Nephron progenitor cell (in vitro differentiated cells): ENCODE measurements at regions not wholly inside any gene's neighbourhood (a gene's known extent, or its start where the extent isn't known, plus 50 kb on each side); places are given as distances from the start of the nearest gene placed in this dataset.
A peak's percentile ranks its signal among the peaks of the same experiment; 100 is the strongest.

Experiments used
- DNase-seq: peaks from one replicate; pipeline ENCODE4 v3.0.0; 2021
- H3K27ac Mint-ChIP-seq: 2 replicates; pipeline ENCODE4 v1.8.0; 2021; ENCODE audit warnings: mild to moderate bottlenecking, moderate library complexity, mixed read lengths
- H3K27me3 Mint-ChIP-seq: 2 replicates; pipeline ENCODE4 v1.8.0; 2021; ENCODE audit warnings: mild to moderate bottlenecking, low read depth, mixed read lengths; ENCODE audit not compliant: poor library complexity
- H3K36me3 Mint-ChIP-seq: 2 replicates; pipeline ENCODE4 v1.8.0; 2021; ENCODE audit warnings: low read depth, mixed read lengths
- H3K4me1 Mint-ChIP-seq: 2 replicates; pipeline ENCODE4 v1.8.0; 2021; ENCODE audit warnings: mixed read lengths
- H3K4me3 Mint-ChIP-seq: 2 replicates; pipeline ENCODE4 v1.8.0; 2021; ENCODE audit warnings: mild to moderate bottlenecking, moderate library complexity, mixed read lengths
- H3K9me3 Mint-ChIP-seq: 2 replicates; pipeline ENCODE4 v1.8.0; 2021; ENCODE audit warnings: mild to moderate bottlenecking, moderate library complexity, mixed read lengths
- TF ChIP-seq, protein P1 (sequence below): fragments of 200-600 bp; sonication (generic); IDR thresholded peaks from 2 replicates; pipeline ENCODE4 v1.5.0; 2021; ENCODE audit warnings: antibody characterized with exemption

DNA sequence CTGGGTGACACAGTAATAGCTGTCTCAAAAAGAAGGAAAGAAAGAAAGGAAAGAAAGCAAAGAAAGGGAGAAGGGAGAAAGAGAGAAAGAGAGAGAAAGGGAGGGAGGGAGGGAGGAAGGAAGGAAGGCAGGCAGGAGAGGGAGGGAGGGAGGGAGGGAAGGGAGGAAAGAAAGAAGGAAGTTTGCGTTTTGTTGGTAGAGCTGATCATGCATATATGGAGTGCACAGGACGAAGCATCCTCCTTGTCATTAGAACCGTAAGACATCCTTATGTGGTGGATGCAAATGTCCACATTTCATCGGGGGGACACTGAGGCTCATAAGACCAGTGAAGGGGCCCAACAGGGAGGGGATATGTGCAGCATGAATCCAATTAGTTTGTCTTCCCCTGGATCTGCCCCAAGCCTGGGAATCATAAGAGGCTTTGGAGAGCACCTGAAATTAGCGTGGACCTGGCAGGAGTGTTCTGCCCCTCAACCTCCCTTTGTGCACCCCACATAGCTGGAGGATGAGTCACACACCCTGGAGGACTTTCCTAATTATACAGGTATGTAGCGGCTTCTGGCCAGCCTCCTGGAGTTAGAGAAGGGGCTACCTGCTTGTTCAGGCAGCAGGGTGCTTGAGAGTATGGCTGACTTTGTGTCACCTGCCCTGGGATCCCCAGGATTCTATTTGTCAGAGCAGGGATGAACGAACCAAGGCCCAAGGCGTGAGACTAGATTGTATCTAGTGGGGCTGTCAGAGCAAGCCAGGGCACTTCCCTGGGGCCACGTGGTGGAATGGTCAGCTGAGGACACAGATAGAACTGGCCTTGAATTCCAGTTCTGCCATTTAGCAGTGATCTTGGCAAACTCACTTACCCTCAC is 119.7 kb upstream of the CD82 start:
- no peak for DNase-seq
- Mint-ChIP-seq H3K36me3 (no peaks in the 10 kb centered on the region), H3K4me1 (peaks cover 9% of the 10 kb centered on the region), H3K27me3 (peaks cover 36% of the 10 kb centered on the region), H3K27ac (peak overlapping the region; percentile 80), H3K4me3 (no peak overlapping the region), H3K9me3 (peaks cover 26% of the 10 kb centered on the region)
- TF ChIP-seq, protein P1, sequence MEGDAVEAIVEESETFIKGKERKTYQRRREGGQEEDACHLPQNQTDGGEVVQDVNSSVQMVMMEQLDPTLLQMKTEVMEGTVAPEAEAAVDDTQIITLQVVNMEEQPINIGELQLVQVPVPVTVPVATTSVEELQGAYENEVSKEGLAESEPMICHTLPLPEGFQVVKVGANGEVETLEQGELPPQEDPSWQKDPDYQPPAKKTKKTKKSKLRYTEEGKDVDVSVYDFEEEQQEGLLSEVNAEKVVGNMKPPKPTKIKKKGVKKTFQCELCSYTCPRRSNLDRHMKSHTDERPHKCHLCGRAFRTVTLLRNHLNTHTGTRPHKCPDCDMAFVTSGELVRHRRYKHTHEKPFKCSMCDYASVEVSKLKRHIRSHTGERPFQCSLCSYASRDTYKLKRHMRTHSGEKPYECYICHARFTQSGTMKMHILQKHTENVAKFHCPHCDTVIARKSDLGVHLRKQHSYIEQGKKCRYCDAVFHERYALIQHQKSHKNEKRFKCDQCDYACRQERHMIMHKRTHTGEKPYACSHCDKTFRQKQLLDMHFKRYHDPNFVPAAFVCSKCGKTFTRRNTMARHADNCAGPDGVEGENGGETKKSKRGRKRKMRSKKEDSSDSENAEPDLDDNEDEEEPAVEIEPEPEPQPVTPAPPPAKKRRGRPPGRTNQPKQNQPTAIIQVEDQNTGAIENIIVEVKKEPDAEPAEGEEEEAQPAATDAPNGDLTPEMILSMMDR, result no peak

DNA sequence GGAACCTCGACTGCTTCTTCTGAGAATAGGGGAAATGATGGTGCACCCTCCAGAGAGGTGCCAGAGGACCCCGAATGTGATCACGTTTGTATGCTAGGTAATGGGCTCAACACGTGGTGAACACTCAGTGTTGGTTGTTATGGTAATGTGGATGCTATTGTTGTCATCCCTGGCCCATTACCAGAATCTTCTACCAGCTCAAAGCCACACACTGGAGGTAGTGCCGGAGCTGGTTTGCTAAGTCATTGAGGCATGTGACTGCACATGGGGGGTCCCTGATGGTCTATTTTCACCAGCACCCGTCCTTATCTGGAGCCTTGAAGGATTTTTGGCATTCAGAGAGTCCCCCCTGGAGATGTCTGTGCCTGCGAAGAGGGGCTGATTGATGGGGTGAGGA is 119.1 kb upstream of the CD82 start:
- TF ChIP-seq, protein P1, result no peak
- Mint-ChIP-seq H3K27me3 (peaks cover 33% of the 10 kb centered on the region), H3K4me1 (peaks cover 9% of the 10 kb centered on the region), H3K27ac (no peak overlapping the region), H3K9me3 (peaks cover 20% of the 10 kb centered on the region), H3K4me3 (no peak overlapping the region), H3K36me3 (no peaks in the 10 kb centered on the region)
- no peak for DNase-seq

DNA sequence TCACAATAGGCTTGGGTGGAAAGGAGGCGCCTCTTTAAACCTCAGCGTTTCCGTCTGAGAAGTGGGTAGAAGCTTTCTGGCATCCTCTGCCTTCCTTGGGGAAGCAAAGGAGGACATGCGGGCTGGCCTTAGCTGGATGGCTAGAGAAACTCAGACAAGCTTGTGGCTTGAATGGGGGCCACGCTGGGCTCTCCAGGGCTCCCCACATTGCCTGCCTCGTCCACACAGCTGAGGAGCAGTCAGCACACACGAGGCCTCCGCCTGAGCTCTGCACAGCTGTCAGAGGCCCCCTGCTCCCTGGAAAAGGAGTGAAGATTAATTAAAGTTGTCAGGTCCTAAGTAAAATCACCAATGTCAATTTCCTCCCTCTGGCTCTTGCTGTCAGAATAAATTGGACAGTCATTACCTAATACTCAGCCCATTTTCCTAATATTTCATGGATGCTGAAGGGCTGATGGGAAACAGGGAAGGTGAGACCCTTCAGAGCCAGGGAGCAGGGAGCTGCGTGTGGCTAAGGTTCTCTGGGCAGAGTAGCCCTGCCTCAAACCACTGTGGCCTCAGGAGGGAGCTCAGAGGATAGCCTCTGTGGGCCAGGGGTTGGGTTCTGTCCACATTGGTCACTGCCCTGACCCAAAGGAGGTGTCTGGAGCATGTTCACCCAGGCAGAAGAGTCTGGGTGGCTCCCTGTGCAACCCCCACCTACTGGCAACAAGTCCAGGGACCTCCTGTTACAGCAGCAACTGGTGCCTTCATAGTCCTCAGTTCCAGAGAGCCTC is 118.3 kb upstream of the CD82 start:
- Mint-ChIP-seq H3K9me3 (peaks cover 12% of the 10 kb centered on the region), H3K27me3 (peaks cover 29% of the 10 kb centered on the region), H3K36me3 (no peaks in the 10 kb centered on the region), H3K4me3 (no peak overlapping the region), H3K4me1 (peaks cover 9% of the 10 kb centered on the region), H3K27ac (no peak overlapping the region)
- TF ChIP-seq, protein P1, result no peak
- DNase-seq, result no peak

DNA sequence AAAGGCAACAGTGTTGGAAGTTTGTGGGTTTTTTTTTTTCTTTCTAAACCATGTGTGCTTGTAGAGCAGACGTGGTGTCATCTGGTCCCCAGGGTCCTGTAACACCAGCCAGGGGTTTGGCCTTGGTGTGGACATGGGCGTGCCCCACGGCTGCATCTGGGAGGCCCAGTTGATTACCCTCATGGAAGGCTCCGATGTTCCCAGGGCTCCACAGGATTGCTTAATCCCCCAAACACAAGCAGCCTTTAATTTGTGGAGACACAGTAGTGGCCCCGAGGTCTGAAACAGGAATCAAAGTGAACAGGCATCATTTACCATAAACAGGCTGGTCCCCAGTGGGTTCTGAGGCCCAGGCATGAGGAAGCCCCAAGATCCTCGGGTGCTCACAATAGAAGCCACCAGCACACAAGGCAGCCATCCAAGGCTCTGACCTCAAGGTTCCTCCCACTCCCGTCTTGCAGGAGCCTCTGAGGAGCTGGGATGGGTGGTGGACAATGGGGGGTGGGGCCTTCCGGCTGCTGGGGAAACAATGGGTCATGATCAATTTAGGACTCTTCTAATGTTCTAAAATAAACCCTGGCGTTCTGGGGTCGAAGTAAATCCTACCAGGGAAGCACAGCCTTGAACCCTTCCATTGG is 115.0 kb upstream of the CD82 start:
- peaks cover 23% of the 10 kb centered on the region for H3K27me3 Mint-ChIP-seq
- peaks cover 5% of the 10 kb centered on the region for H3K4me1 Mint-ChIP-seq
- DNase-seq, result no peak
- H3K4me3 Mint-ChIP-seq, result no peak overlapping the region
- no peak overlapping the region for H3K27ac Mint-ChIP-seq
- H3K9me3 Mint-ChIP-seq, result no peaks in the 10 kb centered on the region
- TF ChIP-seq, protein P1, result no peak
- no peaks in the 10 kb centered on the region for H3K36me3 Mint-ChIP-seq

DNA sequence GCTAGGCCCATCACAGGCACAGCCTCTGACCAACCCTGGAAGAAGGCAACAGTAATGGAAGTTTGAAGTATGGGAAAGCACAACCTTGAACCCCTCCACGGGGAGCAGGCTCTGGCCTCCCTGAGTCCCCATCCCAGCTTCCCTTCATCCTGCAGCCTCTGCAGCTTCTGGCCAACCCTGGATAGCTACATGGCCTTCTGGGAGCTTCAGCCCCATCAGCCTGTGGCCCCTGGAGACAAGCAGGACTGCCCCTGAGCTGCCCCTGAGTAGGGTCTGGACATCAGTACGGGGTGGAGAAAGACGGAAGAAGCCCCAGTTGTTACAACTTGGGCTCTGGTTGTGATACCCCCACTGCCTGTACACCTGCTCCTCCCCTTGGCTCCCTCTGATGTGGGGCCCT is 113.8 kb upstream of the CD82 start:
- no peak overlapping the region for H3K4me3 Mint-ChIP-seq
- H3K36me3 Mint-ChIP-seq, result no peaks in the 10 kb centered on the region
- peaks cover 16% of the 10 kb centered on the region for H3K27me3 Mint-ChIP-seq
- H3K9me3 Mint-ChIP-seq, result no peaks in the 10 kb centered on the region
- no peaks in the 10 kb centered on the region for H3K4me1 Mint-ChIP-seq
- no peak for DNase-seq
- no peak overlapping the region for H3K27ac Mint-ChIP-seq
- TF ChIP-seq, protein P1, result no peak
